RWPE2 (cell line): ENCODE measurements at regions not wholly inside any gene's neighbourhood (a gene's known extent, or its start where the extent isn't known, plus 50 kb on each side); places are given as distances from the start of the nearest gene placed in this dataset.

ENCODE experiments used
- ATAC-seq: fragments of 200-7000 bp; cut with Tn5 transposase; 3 replicates; pipeline ENCODE4 v1.9.1; 2021; ENCODE audit warnings: low read depth
- DNase-seq: peaks from one replicate; pipeline ENCODE4 v3.0.0-alpha.2; 2020; ENCODE audit warnings: low spot score
- H3K27ac ChIP-seq: fragments of 450-650 bp; 2 replicates; pipeline ENCODE4 v1.5.1; 2017; ENCODE audit warnings: mild to moderate bottlenecking; ENCODE audit not compliant: poor library complexity, severe bottlenecking
- H3K27me3 ChIP-seq: fragments of 250-450 bp; sonication (Bioruptor Pico); 2 replicates; pipeline ENCODE4 v1.5.1; 2021; ENCODE audit warnings: mild to moderate bottlenecking, moderate library complexity; ENCODE audit not compliant: insufficient read depth, poor library complexity, severe bottlenecking
- H3K36me3 ChIP-seq: fragments of 250-450 bp; sonication (Bioruptor Pico); 2 replicates; pipeline ENCODE4 v1.5.1; 2020; ENCODE audit warnings: low read depth, mild to moderate bottlenecking, moderate library complexity
- H3K4me1 ChIP-seq: fragments of 250-450 bp; sonication (Bioruptor Pico); 2 replicates; pipeline ENCODE4 v1.5.1; 2021; ENCODE audit warnings: mild to moderate bottlenecking, moderate library complexity; ENCODE audit not compliant: insufficient read depth, poor library complexity, severe bottlenecking
- H3K4me3 ChIP-seq: fragments of 250-450 bp; sonication (Bioruptor Pico); 2 replicates; pipeline ENCODE4 v1.5.1; 2021; ENCODE audit warnings: mild to moderate bottlenecking, moderate library complexity; ENCODE audit not compliant: severe bottlenecking
- H3K9me3 ChIP-seq: fragments of 250-450 bp; sonication (Bioruptor Pico); 2 replicates; pipeline ENCODE4 v1.5.1; 2021; ENCODE audit warnings: mild to moderate bottlenecking, moderate library complexity; ENCODE audit not compliant: severe bottlenecking
- CTCF ChIP-seq: fragments of 450-650 bp; IDR thresholded peaks from one replicate; pipeline ENCODE4 v1.5.1; 2017; ENCODE audit warnings: mild to moderate bottlenecking, moderate library complexity; ENCODE audit not compliant: poor library complexity, severe bottlenecking

DNA sequence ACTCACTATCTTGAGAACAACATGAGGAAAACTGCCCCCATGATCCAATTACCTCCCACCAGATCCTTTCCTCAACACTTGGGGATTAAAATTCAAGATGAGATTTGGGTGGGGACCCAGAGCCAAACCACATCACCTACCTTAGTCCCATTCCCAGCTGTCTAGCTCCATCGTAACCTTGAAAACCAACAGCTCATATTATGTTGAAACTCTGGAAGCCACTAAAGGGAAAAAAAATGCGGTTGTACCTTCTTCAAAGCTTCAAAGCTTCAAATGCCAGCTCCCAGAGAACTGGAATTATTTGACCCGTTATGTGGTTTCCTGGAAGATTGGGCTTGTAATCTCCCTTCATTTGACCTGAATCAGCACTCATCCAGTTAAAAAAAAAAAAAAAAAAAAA is 223.1 kb upstream of the GPC6 start:
- no peak overlapping the region for H3K4me3 ChIP-seq
- no peak for TF ChIP-seq CTCF
- H3K27me3 ChIP-seq = no peaks in the 10 kb centered on the region
- no peak for ATAC-seq
- no peaks in the 10 kb centered on the region for H3K4me1 ChIP-seq
- no peak overlapping the region for H3K27ac ChIP-seq
- H3K9me3 ChIP-seq = peaks cover 2% of the 10 kb centered on the region
- H3K36me3 ChIP-seq = no peaks in the 10 kb centered on the region
- no peak for DNase-seq

GRCh38 chr13:93004919-93005318 is 221.7 kb upstream of the GPC6 start:
- H3K4me1 ChIP-seq = no peaks in the 10 kb centered on the region
- TF ChIP-seq CTCF = peak; percentile 14
- peaks cover 2% of the 10 kb centered on the region for H3K9me3 ChIP-seq
- H3K36me3 ChIP-seq = no peaks in the 10 kb centered on the region
- no peaks in the 10 kb centered on the region for H3K27me3 ChIP-seq
- DNase-seq = no peak
- no peak for ATAC-seq
- H3K27ac ChIP-seq = no peak overlapping the region
- no peak overlapping the region for H3K4me3 ChIP-seq

DNA sequence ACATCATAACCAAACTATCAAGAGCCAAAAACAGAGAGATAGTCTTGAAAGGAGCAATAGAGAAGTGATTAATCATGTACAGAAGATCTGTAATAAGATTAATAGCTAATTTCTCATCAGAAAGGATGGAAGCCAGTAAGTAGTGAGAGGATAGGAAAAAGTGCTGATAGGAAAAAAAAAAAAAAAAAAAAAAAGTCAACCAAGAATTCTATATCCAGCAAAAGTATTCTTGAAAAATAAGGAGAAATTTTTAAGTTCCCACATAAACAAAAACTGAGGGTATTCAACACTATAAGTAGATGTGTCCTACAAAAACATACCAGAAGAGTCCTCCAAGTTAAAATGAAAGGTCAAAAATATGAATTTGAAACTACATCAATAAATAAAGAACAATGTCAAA is 218.7 kb upstream of the GPC6 start:
- no peak overlapping the region for H3K4me3 ChIP-seq
- no peaks in the 10 kb centered on the region for H3K36me3 ChIP-seq
- ATAC-seq (no peak), DNase-seq (no peak)
- peaks cover 2% of the 10 kb centered on the region for H3K9me3 ChIP-seq
- no peaks in the 10 kb centered on the region for H3K27me3 ChIP-seq
- no peak for TF ChIP-seq CTCF
- H3K4me1 ChIP-seq = no peaks in the 10 kb centered on the region
- H3K27ac ChIP-seq = no peak overlapping the region

DNA sequence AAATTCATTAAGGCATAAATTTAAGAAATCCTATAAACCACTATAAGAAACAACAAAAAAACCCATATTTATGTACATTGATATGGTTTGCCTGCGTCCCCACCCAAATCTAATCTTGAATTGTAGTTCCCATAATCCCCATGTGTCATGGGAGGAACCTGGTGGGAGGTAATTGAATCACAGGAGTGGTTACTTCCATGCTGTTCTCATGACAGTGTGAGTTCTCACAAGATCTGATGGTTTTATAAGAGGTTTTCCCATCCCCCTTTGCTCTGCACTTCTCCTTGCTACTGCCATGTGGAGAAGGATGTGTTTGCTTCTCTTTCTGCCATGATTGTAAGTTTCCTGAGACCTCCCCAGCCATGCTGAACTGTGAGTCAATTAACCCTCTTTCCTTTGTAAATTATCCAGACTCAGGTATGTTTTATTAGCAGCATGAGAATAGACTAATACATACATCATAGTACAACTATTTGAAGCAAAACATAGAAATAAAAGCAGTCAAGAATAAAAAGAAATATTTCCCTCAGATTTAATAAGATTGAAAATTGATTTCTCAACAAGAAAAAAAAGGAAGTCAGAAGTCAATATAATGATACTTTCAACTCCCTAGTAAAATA is 209.0 kb upstream of the GPC6 start:
- H3K27ac ChIP-seq = no peak overlapping the region
- no peak for TF ChIP-seq CTCF
- H3K4me1 ChIP-seq = no peaks in the 10 kb centered on the region
- ATAC-seq (no peak), DNase-seq (no peak)
- H3K9me3 ChIP-seq = peaks cover 3% of the 10 kb centered on the region
- no peaks in the 10 kb centered on the region for H3K36me3 ChIP-seq
- H3K27me3 ChIP-seq = no peaks in the 10 kb centered on the region
- no peak overlapping the region for H3K4me3 ChIP-seq

- no peak for ATAC-seq
- Histone ChIP-seq H3K4me3 (no peak overlapping the region), H3K9me3 (no peaks in the 10 kb centered on the region), H3K4me1 (no peaks in the 10 kb centered on the region), H3K36me3 (no peaks in the 10 kb centered on the region), H3K27me3 (no peaks in the 10 kb centered on the region), H3K27ac (no peak overlapping the region)
- DNase-seq = no peak
- TF ChIP-seq CTCF = no peak
Observed at GRCh38 chr13:93023929-93024328, 202.7 kb upstream of the GPC6 start.
